ENCODE measurements at regions not wholly inside any gene's neighbourhood (a gene's known extent, or its start where the extent isn't known, plus 50 kb on each side); places are given as distances from the start of the nearest gene placed in this dataset.
A peak's percentile ranks its signal among the peaks of the same experiment; 100 is the strongest.
"Not testable (repeated sequence)": the region's sequence is repeated elsewhere in the genome, so short reads cannot be mapped to it uniquely, and the experiment has no call there.

GRCh38 chr21:14306126-14306907 lies 76.6 kb downstream of the HSPA13 start:
- no peak for DNase-seq (ENCODE audit: low read depth, low spot score)
- Histone ChIP-seq H3K9ac (ENCODE audit: insufficient read length, low read depth) (no peak overlapping the region), H3K27me3 (ENCODE audit: insufficient read depth, insufficient read length) (no peaks in the 10 kb centered on the region), H3K36me3 (ENCODE audit: insufficient read depth, insufficient read length, low read length) (no peaks in the 10 kb centered on the region), H3K4me1 (ENCODE audit: insufficient read depth, insufficient read length) (no peaks in the 10 kb centered on the region), H3K9me3 (ENCODE audit: insufficient read depth, low read length) (no peaks in the 10 kb centered on the region), H3K4me3 (ENCODE audit: insufficient read length, low read depth) (no peak overlapping the region)
- TF ChIP-seq SUZ12 (IDR thresholded peaks at IDR 0.05; ENCODE audit: extremely low read depth, insufficient read depth, insufficient read length): no peak
- no peak for TF ChIP-seq YY1 (IDR thresholded peaks at IDR 0.05; ENCODE audit: insufficient read depth, insufficient read length)
- TF ChIP-seq ZNF274 (IDR thresholded peaks at IDR 0.05; ENCODE audit: low read depth, low read length): no peak

- Histone ChIP-seq H3K27me3 (ENCODE audit: insufficient read depth, insufficient read length) (no peaks in the 10 kb centered on the region), H3K9me3 (ENCODE audit: insufficient read depth, low read length) (no peaks in the 10 kb centered on the region), H3K36me3 (ENCODE audit: insufficient read depth, insufficient read length, low read length) (no peaks in the 10 kb centered on the region), H3K4me1 (ENCODE audit: insufficient read depth, insufficient read length) (no peaks in the 10 kb centered on the region), H3K9ac (ENCODE audit: insufficient read length, low read depth) (no peak overlapping the region), H3K4me3 (ENCODE audit: insufficient read length, low read depth) (no peak overlapping the region)
- no peak for DNase-seq (ENCODE audit: low read depth, low spot score)
- TF ChIP-seq SUZ12 (IDR thresholded peaks at IDR 0.05; ENCODE audit: extremely low read depth, insufficient read depth, insufficient read length): no peak
- no peak for TF ChIP-seq YY1 (IDR thresholded peaks at IDR 0.05; ENCODE audit: insufficient read depth, insufficient read length)
- TF ChIP-seq ZNF274 (IDR thresholded peaks at IDR 0.05; ENCODE audit: low read depth, low read length): no peak
These were observed 79.0 kb downstream of the HSPA13 start for GRCh38 chr21:14303731-14304488.

- Histone ChIP-seq H3K4me1 (ENCODE audit: insufficient read depth, insufficient read length) (no peaks in the 10 kb centered on the region), H3K9me3 (ENCODE audit: insufficient read depth, low read length) (no peaks in the 10 kb centered on the region), H3K4me3 (ENCODE audit: insufficient read length, low read depth) (no peak overlapping the region), H3K36me3 (ENCODE audit: insufficient read depth, insufficient read length, low read length) (no peaks in the 10 kb centered on the region), H3K27me3 (ENCODE audit: insufficient read depth, insufficient read length) (no peaks in the 10 kb centered on the region), H3K9ac (ENCODE audit: insufficient read length, low read depth) (no peak overlapping the region)
- DNase-seq (ENCODE audit: low read depth, low spot score): no peak
- TF ChIP-seq YY1 (IDR thresholded peaks at IDR 0.05; ENCODE audit: insufficient read depth, insufficient read length) (no peak), SUZ12 (IDR thresholded peaks at IDR 0.05; ENCODE audit: extremely low read depth, insufficient read depth, insufficient read length) (no peak), ZNF274 (IDR thresholded peaks at IDR 0.05; ENCODE audit: low read depth, low read length) (no peak)
These were observed 82.9 kb downstream of the HSPA13 start for GRCh38 chr21:14300074-14300473.

GRCh38 chr21:14290576-14290975 lies 74.6 kb downstream of the RBM11 start:
- no peaks in the 10 kb centered on the region for H3K4me1 ChIP-seq (ENCODE audit: insufficient read depth, insufficient read length)
- TF ChIP-seq YY1 (IDR thresholded peaks at IDR 0.05; ENCODE audit: insufficient read depth, insufficient read length): no peak
- no peak for TF ChIP-seq SUZ12 (IDR thresholded peaks at IDR 0.05; ENCODE audit: extremely low read depth, insufficient read depth, insufficient read length)
- no peak for TF ChIP-seq ZNF274 (IDR thresholded peaks at IDR 0.05; ENCODE audit: low read depth, low read length)

GRCh38 chr21:14288922-14289321 lies 73.0 kb downstream of the RBM11 start:
- H3K9ac ChIP-seq (ENCODE audit: insufficient read length, low read depth): no peak overlapping the region
- no peaks in the 10 kb centered on the region for H3K36me3 ChIP-seq (ENCODE audit: insufficient read depth, insufficient read length, low read length)
- H3K4me1 ChIP-seq (ENCODE audit: insufficient read depth, insufficient read length): no peaks in the 10 kb centered on the region
- no peak for DNase-seq (ENCODE audit: low read depth, low spot score)
- no peak overlapping the region for H3K4me3 ChIP-seq (ENCODE audit: insufficient read length, low read depth)
- no peaks in the 10 kb centered on the region for H3K27me3 ChIP-seq (ENCODE audit: insufficient read depth, insufficient read length)
- no peaks in the 10 kb centered on the region for H3K9me3 ChIP-seq (ENCODE audit: insufficient read depth, low read length)
- TF ChIP-seq SUZ12 (IDR thresholded peaks at IDR 0.05; ENCODE audit: extremely low read depth, insufficient read depth, insufficient read length) (no peak), ZNF274 (IDR thresholded peaks at IDR 0.05; ENCODE audit: low read depth, low read length) (no peak), YY1 (IDR thresholded peaks at IDR 0.05; ENCODE audit: insufficient read depth, insufficient read length) (no peak)

More at GRCh38 chr21:14290576-14290975, 74.6 kb downstream of the RBM11 start:
- Histone ChIP-seq H3K4me3 (ENCODE audit: insufficient read length, low read depth) (no peak overlapping the region), H3K9me3 (ENCODE audit: insufficient read depth, low read length) (no peaks in the 10 kb centered on the region), H3K27me3 (ENCODE audit: insufficient read depth, insufficient read length) (no peaks in the 10 kb centered on the region), H3K9ac (ENCODE audit: insufficient read length, low read depth) (no peak overlapping the region), H3K36me3 (ENCODE audit: insufficient read depth, insufficient read length, low read length) (no peaks in the 10 kb centered on the region)
- DNase-seq (ENCODE audit: low read depth, low spot score): no peak

- peaks cover 3% of the 10 kb centered on the region for H3K4me1 ChIP-seq (ENCODE audit: insufficient read depth, insufficient read length)
- H3K4me3 ChIP-seq (ENCODE audit: insufficient read length, low read depth): no peak overlapping the region
- H3K36me3 ChIP-seq (ENCODE audit: insufficient read depth, insufficient read length, low read length): no peaks in the 10 kb centered on the region
- DNase-seq (ENCODE audit: low read depth, low spot score): no peak
- TF ChIP-seq ZNF274 (IDR thresholded peaks at IDR 0.05; ENCODE audit: low read depth, low read length): no peak
- TF ChIP-seq YY1 (IDR thresholded peaks at IDR 0.05; ENCODE audit: insufficient read depth, insufficient read length): no peak
- no peak for TF ChIP-seq SUZ12 (IDR thresholded peaks at IDR 0.05; ENCODE audit: extremely low read depth, insufficient read depth, insufficient read length)
- no peaks in the 10 kb centered on the region for H3K27me3 ChIP-seq (ENCODE audit: insufficient read depth, insufficient read length)
- H3K9me3 ChIP-seq (ENCODE audit: insufficient read depth, low read length): no peaks in the 10 kb centered on the region
- no peak overlapping the region for H3K9ac ChIP-seq (ENCODE audit: insufficient read length, low read depth)
These were observed 69.3 kb downstream of the RBM11 start for GRCh38 chr21:14285147-14285761.

- Histone ChIP-seq H3K4me3 (ENCODE audit: insufficient read length, low read depth) (no peak overlapping the region), H3K9ac (ENCODE audit: insufficient read length, low read depth) (no peak overlapping the region), H3K9me3 (ENCODE audit: insufficient read depth, low read length) (no peaks in the 10 kb centered on the region), H3K4me1 (ENCODE audit: insufficient read depth, insufficient read length) (peaks cover 3% of the 10 kb centered on the region), H3K27me3 (ENCODE audit: insufficient read depth, insufficient read length) (no peaks in the 10 kb centered on the region), H3K36me3 (ENCODE audit: insufficient read depth, insufficient read length, low read length) (no peaks in the 10 kb centered on the region)
- TF ChIP-seq SUZ12 (IDR thresholded peaks at IDR 0.05; ENCODE audit: extremely low read depth, insufficient read depth, insufficient read length) (no peak), YY1 (IDR thresholded peaks at IDR 0.05; ENCODE audit: insufficient read depth, insufficient read length) (no peak), ZNF274 (IDR thresholded peaks at IDR 0.05; ENCODE audit: low read depth, low read length) (no peak)
- no peak for DNase-seq (ENCODE audit: low read depth, low spot score)
These were observed 68.5 kb downstream of the RBM11 start for GRCh38 chr21:14284481-14284880.

GRCh38 chr21:14281188-14281900 lies 65.4 kb downstream of the RBM11 start:
- peak overlapping the region; percentile 47 for H3K9ac ChIP-seq (ENCODE audit: insufficient read length, low read depth)
- H3K27me3 ChIP-seq (ENCODE audit: insufficient read depth, insufficient read length); H3K4me3 ChIP-seq (ENCODE audit: insufficient read length, low read depth); H3K36me3 ChIP-seq (ENCODE audit: insufficient read depth, insufficient read length, low read length); H3K9me3 ChIP-seq (ENCODE audit: insufficient read depth, low read length); H3K4me1 ChIP-seq (ENCODE audit: insufficient read depth, insufficient read length): not testable (repeated sequence)
- peak; percentile 51 for DNase-seq (ENCODE audit: low read depth, low spot score)
